SK-MEL-5 (cell line): ENCODE measurements at regions not wholly inside any gene's neighbourhood (a gene's known extent, or its start where the extent isn't known, plus 50 kb on each side); places are given as distances from the start of the nearest gene placed in this dataset.
"Not testable (repeated sequence)": the region's sequence is repeated elsewhere in the genome, so short reads cannot be mapped to it uniquely, and the experiment has no call there.

ENCODE experiments used
- DNase-seq: peaks from one replicate; pipeline ENCODE4 v3.0.0-alpha.2; 2016; ENCODE audit warnings: low read depth, low spot score
- in situ Hi-C: cut with HindIII; loops from 2 replicates; pipeline ENCODE4 v1.10.0; 2016; ENCODE audit warnings: low sequenced_read_pairs, high pct_unique_total_duplicates, low pct_unique_long_range_greater_than_20kb

DNA sequence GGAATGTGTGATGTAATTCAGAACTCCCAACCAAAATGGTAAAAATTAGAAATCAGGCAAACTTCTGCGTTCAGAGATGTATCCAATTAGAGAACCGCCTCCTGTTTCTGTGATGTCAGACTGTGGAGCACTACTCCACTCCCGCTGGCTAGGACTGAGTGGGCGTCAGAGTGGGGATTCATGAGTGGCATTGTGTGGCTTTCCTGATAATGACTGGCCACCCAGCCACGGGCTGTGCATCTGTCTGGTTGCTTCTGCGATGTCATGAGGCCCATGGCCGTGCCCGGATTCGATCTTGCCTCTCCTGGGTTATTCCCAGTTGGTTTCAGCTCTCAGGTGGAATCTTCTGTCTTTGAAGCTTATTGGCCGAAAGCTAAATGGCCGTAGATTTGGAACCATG, 87.1 kb upstream of the KCNA1 start:
- in situ Hi-C loops, result no loop called here
- no peak for DNase-seq

DNA sequence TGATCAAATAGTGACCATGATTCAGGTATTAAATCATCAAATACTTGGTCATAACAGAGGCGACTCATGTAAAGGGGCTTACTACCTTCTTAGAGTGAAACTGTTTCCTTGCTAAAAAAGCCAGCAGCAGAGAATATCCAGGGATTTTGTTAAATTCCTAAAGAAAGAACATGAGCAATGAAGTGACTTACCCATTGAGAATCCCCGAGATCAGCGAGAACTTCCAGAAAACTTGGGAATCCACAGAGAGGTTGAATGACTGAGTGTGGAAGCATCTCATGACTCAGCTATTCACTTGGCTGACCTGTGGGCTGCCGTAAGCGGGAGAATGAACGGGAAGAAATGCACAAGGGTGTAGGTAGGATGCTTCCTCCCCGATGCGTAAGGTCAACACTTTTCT, 85.3 kb upstream of the KCNA1 start:
- in situ Hi-C loops, result no loop called here
- no peak for DNase-seq

- in situ Hi-C loops, result no loop called here
- DNase-seq, result no peak
Measured at GRCh38 chr12:4825011-4825858, 84.5 kb upstream of the KCNA1 start.

DNA sequence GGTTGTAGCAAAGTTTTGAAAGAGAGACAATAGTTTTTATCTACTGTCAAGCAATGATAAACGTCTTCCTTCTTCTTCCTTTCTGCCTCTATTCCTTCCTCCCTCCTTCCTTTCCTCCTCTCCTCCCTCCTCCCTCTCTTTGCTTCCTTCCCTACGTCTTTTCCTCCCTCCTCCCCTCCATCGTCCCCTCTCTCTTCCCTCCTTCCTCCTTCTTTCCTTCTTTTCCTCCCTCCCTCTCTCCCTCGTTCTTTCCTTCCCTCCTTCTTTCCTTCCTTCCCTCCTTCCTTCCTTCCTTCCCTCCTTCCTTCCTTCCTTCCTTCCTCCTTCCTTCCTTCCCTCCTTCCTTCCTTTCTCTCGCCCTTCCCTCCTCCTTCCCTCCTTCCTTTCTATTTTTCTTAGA, 82.8 kb upstream of the KCNA1 start:
- in situ Hi-C loops, result no loop called here
- no peak for DNase-seq

GRCh38 chr12:4828176-4828575, 81.5 kb upstream of the KCNA1 start:
- in situ Hi-C loops, result no loop called here
- no peak for DNase-seq

- DNase-seq, result no peak
- in situ Hi-C loops, result no loop called here
Measured at GRCh38 chr12:4829161-4829792, 80.4 kb upstream of the KCNA1 start.

GRCh38 chr12:4829793-4830162, 79.9 kb upstream of the KCNA1 start:
- in situ Hi-C loops, result no loop called here
- no peak for DNase-seq

- in situ Hi-C loops, result no loop called here
- no peak for DNase-seq
Measured at GRCh38 chr12:4830556-4831210, 79.0 kb upstream of the KCNA1 start.

DNA sequence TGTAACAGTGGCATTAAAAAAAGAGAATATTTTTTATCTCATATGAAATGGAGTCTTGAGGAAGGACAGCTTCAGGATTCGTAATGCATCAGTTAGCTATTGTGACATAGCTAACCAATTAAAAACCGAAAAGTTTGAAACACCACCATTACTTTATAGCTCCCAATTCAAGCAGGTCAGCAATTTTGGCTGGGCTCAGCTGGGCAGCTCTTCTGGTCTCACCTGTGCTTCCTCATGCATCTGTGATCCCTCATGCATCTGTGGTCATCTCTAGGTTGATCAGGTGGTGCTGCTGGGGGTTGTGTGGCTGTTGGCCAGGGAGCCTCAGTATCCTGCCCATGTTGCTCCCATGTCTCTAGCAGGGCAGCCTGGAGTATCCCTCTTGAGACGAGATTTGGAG, 76.7 kb upstream of the KCNA1 start:
- in situ Hi-C loops, result no loop called here
- no peak for DNase-seq

DNA sequence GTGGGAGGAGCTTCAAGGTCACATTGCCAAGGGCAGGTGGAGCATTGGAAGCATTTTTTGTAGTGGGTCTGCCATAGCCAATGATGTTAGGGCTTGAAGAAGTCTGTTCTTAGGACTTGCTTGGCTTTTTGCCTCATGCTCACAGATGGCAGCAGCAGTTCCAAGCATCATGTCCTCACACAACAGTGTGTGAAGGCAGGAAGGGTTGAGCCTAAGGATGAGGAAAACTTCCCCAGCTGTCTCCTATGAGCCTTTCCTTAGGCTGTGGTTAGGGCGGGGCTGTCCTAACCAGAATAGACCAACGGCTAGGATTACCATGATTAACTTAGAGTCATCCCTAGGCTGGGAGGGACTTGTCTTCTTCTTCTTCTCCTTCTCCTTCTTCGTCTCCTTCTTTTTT, 76.2 kb upstream of the KCNA1 start:
- in situ Hi-C loops, result no loop called here

DNA sequence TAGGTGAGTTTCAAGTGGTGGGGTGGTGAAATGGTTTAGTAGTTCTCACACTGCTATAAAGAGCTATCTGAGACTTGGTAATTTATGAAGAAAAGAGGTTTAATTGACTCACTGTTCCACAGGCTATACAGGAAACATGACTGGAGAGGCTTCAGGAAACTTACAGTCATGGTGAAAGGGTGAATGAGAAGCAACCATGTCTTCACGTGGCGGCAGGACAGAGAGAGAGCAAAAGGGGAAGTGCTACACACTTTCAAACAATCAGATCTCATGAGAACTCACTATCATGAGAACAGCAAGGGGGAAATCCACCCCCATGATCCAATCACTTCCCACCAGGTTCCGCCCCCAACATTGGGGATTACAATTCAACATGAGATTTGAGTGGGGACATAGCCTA, 67.3 kb upstream of the KCNA1 start:
- in situ Hi-C loops, DNase-seq: not testable (repeated sequence)

More for the DNA sequence above, 76.2 kb upstream of the KCNA1 start:
- no peak for DNase-seq

DNA sequence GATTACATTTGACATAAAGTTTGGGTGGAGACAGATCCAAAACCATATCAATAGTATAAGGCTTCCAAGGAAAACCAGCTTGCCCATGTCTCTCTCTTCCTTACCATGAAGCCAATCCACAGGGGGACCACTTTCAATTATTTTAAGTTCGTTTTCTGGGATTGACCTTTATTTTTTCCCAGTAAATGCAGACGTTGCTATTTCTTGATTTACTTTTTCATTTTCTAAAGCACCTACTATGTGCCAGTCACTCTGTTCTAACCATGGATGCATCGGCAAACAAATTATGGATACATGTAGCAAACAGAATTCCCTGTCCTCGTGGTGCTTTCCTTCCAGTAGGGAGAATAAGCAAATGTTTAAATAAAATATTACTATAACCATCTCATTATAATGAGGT, 65.8 kb upstream of the KCNA1 start:
- in situ Hi-C loops, result no loop called here

DNA sequence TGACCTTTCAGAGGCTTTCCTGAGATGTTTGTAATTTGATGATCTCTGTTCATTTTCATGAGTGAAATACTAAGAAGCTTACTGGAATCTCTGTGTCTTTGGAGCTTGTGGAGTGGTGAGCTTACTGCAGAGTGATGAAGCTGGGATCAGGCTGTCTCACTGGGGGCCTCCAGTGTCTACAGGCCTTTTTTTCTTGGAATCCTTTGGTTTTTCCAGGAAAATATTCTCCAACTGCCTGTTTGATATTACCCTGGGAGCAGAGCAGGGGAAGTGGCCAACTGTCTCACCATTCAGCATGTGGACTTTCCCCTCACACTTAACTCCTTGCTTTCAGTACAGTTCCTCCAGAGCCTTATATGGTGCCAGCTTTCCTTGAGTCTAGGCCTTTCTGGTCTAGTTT, 62.0 kb upstream of the KCNA1 start:
- in situ Hi-C loops, result no loop called here
- DNase-seq, result no peak

More for the DNA sequence above, 65.8 kb upstream of the KCNA1 start:
- no peak for DNase-seq

- in situ Hi-C loops, result no loop called here
Measured at GRCh38 chr12:4849115-4849541, 60.6 kb upstream of the KCNA1 start.

GRCh38 chr12:4849795-4850345, 59.8 kb upstream of the KCNA1 start:
- in situ Hi-C loops, result no loop called here
- no peak for DNase-seq

More at GRCh38 chr12:4849115-4849541, 60.6 kb upstream of the KCNA1 start:
- DNase-seq, result peak; percentile 53

DNA sequence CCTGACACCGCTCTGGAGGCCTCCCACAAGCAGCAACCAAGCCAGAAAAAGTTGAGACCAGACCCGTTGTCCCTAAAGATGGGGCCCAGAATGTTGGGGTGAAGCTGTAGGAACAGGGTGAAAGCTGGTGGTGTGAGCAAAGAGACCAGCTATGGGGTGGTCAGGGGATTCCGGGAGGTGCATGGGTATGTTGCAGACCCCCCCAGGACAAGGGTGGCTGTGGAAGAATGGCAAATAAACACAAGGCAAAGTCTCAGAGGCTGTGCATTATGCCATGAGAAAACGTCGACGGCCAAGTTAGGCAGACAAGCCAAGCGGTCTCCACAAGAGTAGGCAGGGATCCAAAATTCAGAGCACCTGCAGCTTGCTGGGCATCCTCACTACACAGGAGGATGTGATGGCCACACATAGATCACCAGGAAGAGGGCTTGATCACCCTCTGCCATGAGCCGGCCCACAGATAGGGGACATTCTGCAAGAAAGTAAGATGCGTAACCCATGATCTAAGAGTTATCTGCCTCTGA, 58.8 kb upstream of the KCNA1 start:
- in situ Hi-C loops, result no loop called here
- DNase-seq, result no peak

GRCh38 chr12:4852308-4852707, 57.4 kb upstream of the KCNA1 start:
- DNase-seq, result no peak
- in situ Hi-C loops, result no loop called here

- no peak for DNase-seq
- in situ Hi-C loops, result no loop called here
Measured at GRCh38 chr12:4852911-4853310, 56.8 kb upstream of the KCNA1 start.
